Calu3 (cell line): ENCODE measurements at regions not wholly inside any gene's neighbourhood (a gene's known extent, or its start where the extent isn't known, plus 50 kb on each side); places are given as distances from the start of the nearest gene placed in this dataset.

Source experiments
- BruUV-seq: library from RNA; stranded (reverse); fragments of 400-500 nt; replicated peaks from 2 replicates; lab custom pipeline; 2021; lab: Mats Ljungman, UMichigan
- CTCF ChIA-PET: fragments of 300-600 bp; sonication (Branson Sonifier 250); formaldehyde crosslinking; loops from one replicate; lab custom pipeline; 2022; ENCODE audit warnings: antibody characterized with exemption; lab: Charles Lee
- DNase-seq: peaks from one replicate; pipeline ENCODE4 v3.0.0; 2022
- H3K27ac Mint-ChIP-seq: one replicate; pipeline ENCODE4 v1.8.0; 2022; ENCODE audit warnings: mixed read lengths; ENCODE audit not compliant: unreplicated experiment
- H3K27me3 Mint-ChIP-seq: one replicate; pipeline ENCODE4 v1.8.0; 2022; ENCODE audit warnings: mixed read lengths; ENCODE audit not compliant: unreplicated experiment
- H3K36me3 Mint-ChIP-seq: one replicate; pipeline ENCODE4 v1.8.0; 2022; ENCODE audit warnings: mild to moderate bottlenecking, moderate library complexity, mixed read lengths; ENCODE audit not compliant: insufficient read depth, unreplicated experiment
- H3K4me1 Mint-ChIP-seq: one replicate; pipeline ENCODE4 v1.8.0; 2022; ENCODE audit warnings: mild to moderate bottlenecking, low read depth, mixed read lengths; ENCODE audit not compliant: unreplicated experiment
- H3K4me3 Mint-ChIP-seq: one replicate; pipeline ENCODE4 v1.8.0; 2022; ENCODE audit warnings: mild to moderate bottlenecking, low read depth, moderate library complexity, mixed read lengths; ENCODE audit not compliant: unreplicated experiment
- H3K9me3 Mint-ChIP-seq: one replicate; pipeline ENCODE4 v1.8.0; 2022; ENCODE audit warnings: low read depth, mixed read lengths; ENCODE audit not compliant: unreplicated experiment
- CTCF ChIP-seq: fragments of 200-600 bp; IDR thresholded peaks from one replicate; pipeline ENCODE4 v1.8.0; 2022; ENCODE audit warnings: antibody characterized with exemption; ENCODE audit not compliant: unreplicated experiment
- intact Hi-C: fragments of 100-400 bp; cut with micrococcal nuclease; formaldehyde crosslinking; loops from one replicate; pipeline ENCODE4 v1.10.0; 2022; ENCODE audit not compliant: unreplicated experiment

DNA sequence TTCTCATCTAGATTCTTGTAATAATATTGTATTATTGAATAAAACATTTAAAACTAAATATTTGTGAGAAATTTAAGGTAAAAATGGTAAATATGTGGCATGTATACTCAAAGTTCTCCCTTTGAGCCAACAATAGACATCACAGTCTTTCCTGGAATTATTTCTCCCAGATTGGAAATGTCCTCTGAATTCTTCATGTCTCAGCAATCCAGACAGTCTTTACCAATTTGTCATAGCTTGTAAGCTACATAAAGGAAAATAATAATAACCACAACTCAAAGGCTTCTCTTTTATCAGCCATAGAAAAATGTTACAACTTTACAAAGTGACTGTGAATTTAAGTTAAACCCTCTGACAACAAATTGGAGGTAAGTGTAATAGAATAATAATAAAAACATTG, 784.9 kb downstream of the EPHA4 start:
- intact Hi-C loops = no loop called here
- no peaks in the 10 kb centered on the region for H3K4me1 Mint-ChIP-seq
- no peaks in the 10 kb centered on the region for H3K36me3 Mint-ChIP-seq
- CTCF ChIA-PET = no interaction called here
- no peak for TF ChIP-seq CTCF
- no TSS peak for BruUV-seq
- H3K4me3 Mint-ChIP-seq = no peak overlapping the region
- H3K27me3 Mint-ChIP-seq = no peaks in the 10 kb centered on the region
- peaks cover 7% of the 10 kb centered on the region for H3K9me3 Mint-ChIP-seq
- DNase-seq = no peak
- no peak overlapping the region for H3K27ac Mint-ChIP-seq

- intact Hi-C loops = no loop called here
- BruUV-seq = no TSS peak
- CTCF ChIA-PET = no interaction called here
- no peaks in the 10 kb centered on the region for H3K27me3 Mint-ChIP-seq
- H3K27ac Mint-ChIP-seq = no peak overlapping the region
- TF ChIP-seq CTCF = no peak
- no peak for DNase-seq
- no peaks in the 10 kb centered on the region for H3K36me3 Mint-ChIP-seq
- H3K9me3 Mint-ChIP-seq = peaks cover 7% of the 10 kb centered on the region
- H3K4me1 Mint-ChIP-seq = no peaks in the 10 kb centered on the region
- H3K4me3 Mint-ChIP-seq = no peak overlapping the region
These were observed 782.1 kb downstream of the EPHA4 start for GRCh38 chr2:220789961-220790360.

- H3K9me3 Mint-ChIP-seq = no peaks in the 10 kb centered on the region
- H3K27ac Mint-ChIP-seq = no peak overlapping the region
- no peak overlapping the region for H3K4me3 Mint-ChIP-seq
- H3K27me3 Mint-ChIP-seq = no peaks in the 10 kb centered on the region
- no peaks in the 10 kb centered on the region for H3K4me1 Mint-ChIP-seq
- BruUV-seq = no TSS peak
- intact Hi-C loops = no loop called here
- no peak for DNase-seq
- no peaks in the 10 kb centered on the region for H3K36me3 Mint-ChIP-seq
- TF ChIP-seq CTCF = no peak
- CTCF ChIA-PET = no interaction called here
These were observed 776.4 kb downstream of the EPHA4 start for GRCh38 chr2:220795705-220796104.

- CTCF ChIA-PET = no interaction called here
- no TSS peak for BruUV-seq
- Mint-ChIP-seq H3K36me3 (no peaks in the 10 kb centered on the region), H3K27me3 (no peaks in the 10 kb centered on the region), H3K4me1 (no peaks in the 10 kb centered on the region), H3K27ac (no peak overlapping the region), H3K4me3 (no peak overlapping the region), H3K9me3 (peaks cover 3% of the 10 kb centered on the region)
- DNase-seq = no peak
- intact Hi-C loops = no loop called here
- TF ChIP-seq CTCF = no peak
These were observed 761.0 kb downstream of the EPHA4 start for GRCh38 chr2:220811115-220811514.
